CD4-positive, alpha-beta T cell treated with Interleukin-12 subunit alpha and Interleukin-12 subunit beta, for 1 hour (primary cell): ENCODE measurements at regions not wholly inside any gene's neighbourhood (a gene's known extent, or its start where the extent isn't known, plus 50 kb on each side); places are given as distances from the start of the nearest gene placed in this dataset.

Source experiments
- DNase-seq: peaks from one replicate; pipeline ENCODE4 v3.0.0-alpha.2; 2020

DNA sequence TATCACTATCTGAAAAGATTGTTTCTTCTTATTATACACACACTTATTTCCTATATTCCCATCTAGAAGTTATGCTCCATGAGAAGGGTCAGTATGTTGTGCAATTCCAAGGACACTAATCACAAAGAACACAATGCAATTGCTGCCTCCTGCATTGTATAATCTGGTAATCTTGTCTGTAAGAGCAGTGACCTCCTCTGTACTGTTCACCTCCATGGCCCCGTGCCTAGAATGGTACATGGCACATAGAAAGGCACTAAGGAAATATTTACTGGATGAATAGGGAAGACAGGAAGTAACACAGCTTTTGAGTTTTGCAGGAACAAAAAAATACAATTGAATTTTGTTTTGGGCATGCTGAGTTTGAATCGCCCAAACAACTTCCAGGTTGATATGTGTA is 214.6 kb upstream of the SALL1 start:
- DNase-seq: no peak

- no peak for DNase-seq
Measured at GRCh38 chr16:51359141-51359955, 208.3 kb upstream of the SALL1 start.

- DNase-seq: no peak
Measured at GRCh38 chr16:51357839-51358238, 206.8 kb upstream of the SALL1 start.

- no peak for DNase-seq
Measured at GRCh38 chr16:51355875-51356274, 204.8 kb upstream of the SALL1 start.

GRCh38 chr16:51355195-51355594 is 204.1 kb upstream of the SALL1 start:
- no peak for DNase-seq

GRCh38 chr16:51353055-51353454 is 202.0 kb upstream of the SALL1 start:
- DNase-seq: no peak

DNA sequence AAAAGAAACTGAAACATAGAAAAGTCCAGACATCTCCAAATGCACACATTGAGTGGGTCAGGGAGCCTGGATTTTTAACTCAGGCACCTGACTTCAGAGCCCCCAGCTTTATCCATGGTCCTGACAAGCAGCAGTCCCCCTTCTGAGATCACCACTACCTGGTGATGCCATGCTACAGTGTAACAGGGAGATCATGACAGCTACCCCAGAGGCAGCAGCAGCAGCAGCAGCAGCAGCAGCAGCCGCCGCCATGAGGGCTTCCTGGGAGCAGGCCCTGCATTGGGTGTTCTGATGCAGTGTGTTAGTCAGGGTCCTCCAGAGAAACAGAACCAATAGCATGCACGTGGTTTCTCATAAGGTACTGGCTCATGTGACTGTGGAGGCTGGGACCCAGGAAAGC is 198.6 kb upstream of the SALL1 start:
- no peak for DNase-seq

- no peak for DNase-seq
Measured at GRCh38 chr16:51343411-51343810, 192.3 kb upstream of the SALL1 start.

DNA sequence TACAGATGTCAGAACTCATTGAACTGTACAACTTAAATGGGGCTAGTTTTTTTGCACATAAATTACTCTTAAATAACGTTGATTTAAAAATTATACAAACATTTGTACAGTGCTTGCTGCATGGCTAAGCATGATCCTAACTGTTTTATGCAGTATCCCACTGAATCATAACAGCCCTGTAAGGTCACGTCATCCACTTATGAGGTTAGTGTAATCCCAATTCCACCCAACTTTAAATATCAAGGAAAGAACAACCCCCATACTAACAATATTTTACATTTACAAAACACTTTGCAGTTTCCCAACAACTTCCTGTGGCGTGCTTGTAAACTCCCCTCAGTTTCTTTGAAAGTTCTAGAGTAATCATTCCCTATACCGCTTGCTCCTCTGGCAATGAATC is 190.1 kb upstream of the SALL1 start:
- no peak for DNase-seq

GRCh38 chr16:51337662-51338061 is 186.6 kb upstream of the SALL1 start:
- no peak for DNase-seq

DNA sequence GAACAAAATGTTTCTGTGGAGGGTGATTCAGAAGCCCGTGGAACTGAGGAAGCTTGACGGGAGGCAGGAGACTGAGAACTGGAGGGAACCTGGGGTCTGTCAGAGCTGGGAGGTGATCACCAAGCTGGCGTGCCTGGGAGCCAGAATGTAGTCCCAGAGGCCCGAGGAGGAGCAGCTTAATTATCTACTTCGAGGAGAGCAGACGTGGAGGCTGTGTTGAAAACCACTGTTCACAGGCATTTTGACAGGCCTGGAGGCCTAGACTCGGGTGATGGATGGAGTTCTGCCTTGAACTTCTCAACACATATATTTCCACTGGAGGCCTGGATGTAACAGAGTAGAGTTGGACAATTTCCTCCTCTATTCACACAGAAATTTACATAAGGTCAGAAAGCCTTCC is 177.7 kb upstream of the SALL1 start:
- DNase-seq: no peak

GRCh38 chr16:51327001-51327400 is 175.9 kb upstream of the SALL1 start:
- DNase-seq: no peak

DNA sequence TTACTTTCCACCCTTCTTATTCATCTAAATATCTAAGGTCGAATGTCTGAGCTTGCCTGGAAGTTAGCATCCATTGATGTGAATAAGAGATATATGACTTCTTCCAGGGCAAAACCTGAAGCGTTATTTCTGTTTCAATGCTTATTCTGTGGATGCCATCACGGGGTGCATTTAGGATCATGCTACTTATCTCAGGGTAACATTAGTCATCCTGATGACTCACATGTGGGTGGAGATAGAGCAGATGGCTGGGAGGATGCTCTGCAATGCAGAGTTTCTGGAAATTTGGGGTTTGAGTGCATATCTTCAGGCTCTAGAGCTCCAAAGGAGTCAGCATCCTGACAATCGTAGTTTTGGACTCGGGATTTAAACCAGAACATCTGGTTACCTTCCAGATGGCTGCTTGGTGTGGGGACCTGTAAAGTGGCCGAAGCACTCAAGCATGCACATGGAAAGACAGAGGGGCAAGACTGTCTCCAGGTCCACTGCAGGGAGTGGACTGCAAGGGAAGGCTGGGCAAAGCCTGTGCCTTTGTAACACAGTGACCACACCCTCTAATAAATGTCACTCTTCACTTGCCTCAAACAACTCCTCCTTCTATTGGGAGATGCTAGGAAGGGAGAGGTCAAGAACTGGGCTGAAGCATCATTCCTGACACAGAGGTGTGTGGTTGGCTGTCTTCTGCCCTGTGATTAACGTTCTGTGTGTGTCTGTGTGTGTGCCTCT is 175.2 kb upstream of the SALL1 start:
- no peak for DNase-seq

DNA sequence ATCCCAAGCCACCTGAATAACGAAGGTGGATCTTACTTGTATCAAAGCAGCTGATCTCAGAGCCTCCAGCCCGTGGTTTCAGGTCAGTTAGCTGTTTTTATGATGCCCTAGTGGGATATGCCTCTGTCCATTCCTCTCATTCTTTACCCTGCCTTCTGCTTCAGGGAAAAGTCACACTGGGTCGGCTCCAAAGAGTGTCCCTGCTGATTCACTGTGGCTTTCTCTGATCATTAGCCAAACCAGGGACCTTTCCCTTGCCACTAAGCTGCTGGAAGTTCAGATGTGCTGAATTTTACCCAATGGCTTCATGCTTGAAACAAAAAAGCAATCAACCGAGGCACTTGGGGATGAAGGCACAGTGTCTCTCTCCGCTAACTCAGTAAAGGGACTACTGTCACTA is 170.2 kb upstream of the SALL1 start:
- no peak for DNase-seq

GRCh38 chr16:51317575-51317974 is 166.5 kb upstream of the SALL1 start:
- DNase-seq: no peak

GRCh38 chr16:51313198-51313597 is 162.1 kb upstream of the SALL1 start:
- no peak for DNase-seq

- DNase-seq: no peak
Measured at GRCh38 chr16:51312363-51313150, 161.5 kb upstream of the SALL1 start.

- DNase-seq: no peak
Measured at GRCh38 chr16:51310159-51310558, 159.1 kb upstream of the SALL1 start.

DNA sequence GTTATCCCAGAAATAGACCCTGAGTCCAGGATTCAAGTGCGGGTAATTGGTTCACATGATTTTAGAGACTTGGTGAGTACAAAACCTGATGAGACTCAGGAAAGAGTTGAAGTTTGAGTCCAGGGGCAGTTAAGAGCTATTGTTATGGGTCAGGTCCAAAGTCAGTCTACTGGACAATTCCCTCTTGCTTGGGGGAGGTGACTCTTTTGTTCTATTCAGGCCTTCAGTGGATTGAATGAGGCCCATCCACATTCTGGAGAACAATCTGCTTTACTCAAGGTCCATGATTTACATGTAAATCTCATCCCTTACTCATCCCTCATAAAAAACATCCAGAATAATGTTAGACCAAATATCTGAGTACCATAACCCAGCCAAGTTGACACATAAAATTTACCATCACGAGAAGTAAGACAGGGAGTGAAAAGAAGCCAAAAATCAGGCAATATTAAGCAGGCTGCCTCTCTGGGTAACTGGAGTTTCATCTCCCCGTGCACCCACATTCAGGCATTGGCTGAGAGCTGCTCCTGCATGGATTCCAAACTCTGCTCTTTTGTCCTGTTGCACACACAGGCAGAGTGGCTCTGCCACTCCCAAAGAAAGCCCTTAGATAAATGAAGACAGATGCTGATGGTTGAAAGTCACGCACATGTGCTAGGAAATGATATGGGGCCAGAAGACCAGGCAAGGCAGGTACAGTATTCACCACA is 156.0 kb upstream of the SALL1 start:
- DNase-seq: no peak

GRCh38 chr16:51306116-51306515 is 155.0 kb upstream of the SALL1 start:
- no peak for DNase-seq

GRCh38 chr16:51305337-51305736 is 154.3 kb upstream of the SALL1 start:
- no peak for DNase-seq

- no peak for DNase-seq
Measured at GRCh38 chr16:51302042-51302441, 151.0 kb upstream of the SALL1 start.

GRCh38 chr16:51298800-51299199 is 147.7 kb upstream of the SALL1 start:
- DNase-seq: no peak
